ENCODE measurements at regions not wholly inside any gene's neighbourhood (a gene's known extent, or its start where the extent isn't known, plus 50 kb on each side); places are given as distances from the start of the nearest gene placed in this dataset.

GRCh38 chr4:4740071-4740470 lies 119.4 kb upstream of the MSX1 start:
- DNase-seq (ENCODE audit: low read depth), result no peak
- H3K4me3 ChIP-seq (ENCODE audit: control insufficient read depth, low read depth, low read length), result no peak overlapping the region
- no peak for TF ChIP-seq CTCF (conservative IDR thresholded peaks at IDR 0.05; ENCODE audit: control insufficient read depth, insufficient read depth, low read depth, low read length)

- TF ChIP-seq CTCF (conservative IDR thresholded peaks at IDR 0.05; ENCODE audit: control insufficient read depth, insufficient read depth, low read depth, low read length), result no peak
Measured at GRCh38 chr4:4735870-4736269, 123.6 kb upstream of the MSX1 start.

GRCh38 chr4:4735136-4735750 lies 124.2 kb upstream of the MSX1 start:
- peak; percentile 9 for DNase-seq (ENCODE audit: low read depth)
- no peak overlapping the region for H3K4me3 ChIP-seq (ENCODE audit: control insufficient read depth, low read depth, low read length)
- TF ChIP-seq CTCF (conservative IDR thresholded peaks at IDR 0.05; ENCODE audit: control insufficient read depth, insufficient read depth, low read depth, low read length), result no peak

More at GRCh38 chr4:4735870-4736269, 123.6 kb upstream of the MSX1 start:
- peak; percentile 43 for DNase-seq (ENCODE audit: low read depth)
- H3K4me3 ChIP-seq (ENCODE audit: control insufficient read depth, low read depth, low read length), result no peak overlapping the region

GRCh38 chr4:4734425-4734824 lies 125.0 kb upstream of the MSX1 start:
- no peak for DNase-seq (ENCODE audit: low read depth)
- H3K4me3 ChIP-seq (ENCODE audit: control insufficient read depth, low read depth, low read length), result no peak overlapping the region
- no peak for TF ChIP-seq CTCF (conservative IDR thresholded peaks at IDR 0.05; ENCODE audit: control insufficient read depth, insufficient read depth, low read depth, low read length)

- H3K4me3 ChIP-seq (ENCODE audit: control insufficient read depth, low read depth, low read length), result no peak overlapping the region
- no peak for DNase-seq (ENCODE audit: low read depth)
- TF ChIP-seq CTCF (conservative IDR thresholded peaks at IDR 0.05; ENCODE audit: control insufficient read depth, insufficient read depth, low read depth, low read length), result no peak
Measured at GRCh38 chr4:4733663-4734062, 125.8 kb upstream of the MSX1 start.

- DNase-seq (ENCODE audit: low read depth), result no peak
- no peak overlapping the region for H3K4me3 ChIP-seq (ENCODE audit: control insufficient read depth, low read depth, low read length)
- TF ChIP-seq CTCF (conservative IDR thresholded peaks at IDR 0.05; ENCODE audit: control insufficient read depth, insufficient read depth, low read depth, low read length), result no peak
Measured at GRCh38 chr4:4730249-4730648, 129.2 kb upstream of the MSX1 start.

- no peak for TF ChIP-seq CTCF (conservative IDR thresholded peaks at IDR 0.05; ENCODE audit: control insufficient read depth, insufficient read depth, low read depth, low read length)
- no peak overlapping the region for H3K4me3 ChIP-seq (ENCODE audit: control insufficient read depth, low read depth, low read length)
- DNase-seq (ENCODE audit: low read depth), result no peak
Measured at GRCh38 chr4:4729206-4729605, 130.3 kb upstream of the MSX1 start.

Data from fibroblast of mammary gland (primary cell).